Activated CD4-positive, alpha-beta T cell treated with anti-CD3 and anti-CD28 coated beads, Interleukin-2, Interleukin-6, amounts not matched to agents 100 ng/mL and 50 ng/mL, durations not matched to agents 16 hours and 8 hours (primary cell): ENCODE measurements at regions not wholly inside any gene's neighbourhood (a gene's known extent, or its start where the extent isn't known, plus 50 kb on each side); places are given as distances from the start of the nearest gene placed in this dataset.

Source experiments
- DNase-seq: peaks from one replicate; pipeline ENCODE4 v3.0.0-alpha.2; 2020

DNA sequence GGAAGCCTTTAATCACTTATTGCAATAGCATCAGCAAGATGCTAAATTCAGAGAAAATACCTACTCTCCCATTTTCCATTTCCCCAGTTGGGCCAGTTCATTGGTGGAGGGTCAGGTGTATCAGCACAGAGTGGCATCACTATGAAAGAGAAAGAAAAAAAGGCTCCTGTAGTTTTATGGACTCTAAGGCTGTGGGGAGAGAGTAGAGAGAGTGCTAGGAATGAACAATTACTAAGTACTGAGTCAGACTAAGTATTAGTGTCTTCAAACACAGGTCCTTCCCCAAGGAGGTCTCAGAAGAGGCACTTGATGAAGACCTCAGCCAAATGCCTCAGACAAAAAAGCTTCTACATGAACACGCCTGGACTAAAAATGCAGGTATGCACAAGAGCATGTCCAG, 1061.9 kb downstream of the FSTL5 start:
- DNase-seq, result no peak

DNA sequence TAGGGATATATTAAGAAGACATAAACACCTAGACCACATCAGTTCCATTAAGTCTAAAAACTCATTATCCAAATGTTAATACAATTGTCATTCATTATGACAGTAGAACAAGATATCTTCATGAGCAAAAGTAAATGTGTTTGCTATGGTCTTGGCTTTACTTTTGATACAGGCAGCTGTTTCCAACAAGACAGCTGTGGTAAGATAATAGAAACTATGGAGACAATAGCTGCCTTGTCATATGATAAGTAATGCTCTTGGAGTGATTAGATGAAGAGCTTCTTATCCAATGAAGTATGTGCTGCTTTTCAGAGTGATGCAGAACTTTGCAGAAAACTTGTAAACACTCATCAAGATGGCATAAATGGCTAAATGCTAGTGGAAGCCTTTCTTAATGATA, 1066.0 kb downstream of the FSTL5 start:
- DNase-seq, result no peak

DNA sequence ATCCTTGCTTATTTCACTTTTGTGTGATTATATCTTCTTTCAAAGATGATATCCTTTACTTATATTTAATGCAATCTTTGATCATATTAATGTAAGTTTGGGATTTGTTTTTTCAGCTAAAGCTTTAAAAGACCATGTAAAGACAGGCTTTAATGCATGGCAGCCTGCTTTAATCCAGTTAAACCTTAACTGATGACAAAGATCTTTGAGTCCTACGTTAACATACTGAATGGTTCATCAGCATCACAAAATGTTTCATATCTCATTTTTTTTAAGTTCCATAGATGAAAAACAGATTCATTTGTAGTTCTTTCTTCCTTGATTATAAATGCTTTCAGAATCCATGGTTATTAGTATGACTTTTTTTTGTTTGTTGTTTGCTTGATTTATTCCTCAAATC, 1102.8 kb downstream of the FSTL5 start:
- no peak for DNase-seq
